Fibroblast of the aortic adventitia (primary cell): ENCODE measurements at regions not wholly inside any gene's neighbourhood (a gene's known extent, or its start where the extent isn't known, plus 50 kb on each side); places are given as distances from the start of the nearest gene placed in this dataset.
A peak's percentile ranks its signal among the peaks of the same experiment; 100 is the strongest.

ENCODE experiments used
- DNase-seq: peaks from one replicate; pipeline ENCODE4 v3.0.0-alpha.2; 2010; ENCODE audit warnings: low read depth
- H3K4me3 ChIP-seq: 2 replicates; pipeline ENCODE4 v1.5.1; 2011; ENCODE audit warnings: low read depth, mild to moderate bottlenecking, control low read depth, low read length, moderate library complexity
- CTCF ChIP-seq: IDR thresholded peaks from 2 replicates; pipeline ENCODE4 v1.5.1; 2011; ENCODE audit warnings: mild to moderate bottlenecking, low read length, control low read depth, inconsistent platforms; ENCODE audit not compliant: insufficient read depth

- no peak for DNase-seq
- no peak overlapping the region for H3K4me3 ChIP-seq
- TF ChIP-seq CTCF, result no peak
Observed at GRCh38 chr5:128669803-128670202, 131.8 kb upstream of the FBN2 start.

GRCh38 chr5:128671943-128672342 lies 133.9 kb upstream of the FBN2 start:
- peak; percentile 39 for DNase-seq
- no peak for TF ChIP-seq CTCF
- no peak overlapping the region for H3K4me3 ChIP-seq

GRCh38 chr5:128673000-128673399 lies 135.0 kb upstream of the FBN2 start:
- no peak for TF ChIP-seq CTCF
- H3K4me3 ChIP-seq, result no peak overlapping the region
- DNase-seq, result peak; percentile 26

- H3K4me3 ChIP-seq, result no peak overlapping the region
- TF ChIP-seq CTCF, result no peak
- peak; percentile 5 for DNase-seq
Observed at GRCh38 chr5:128673411-128673957, 135.4 kb upstream of the FBN2 start.

GRCh38 chr5:128673970-128674369 lies 135.9 kb upstream of the FBN2 start:
- no peak overlapping the region for H3K4me3 ChIP-seq
- no peak for TF ChIP-seq CTCF
- no peak for DNase-seq

- peak; percentile 57 for DNase-seq
- peak; percentile 84 for TF ChIP-seq CTCF
Observed at GRCh38 chr5:128674837-128675446, 136.9 kb upstream of the FBN2 start.

GRCh38 chr5:128681096-128681495 lies 143.1 kb upstream of the FBN2 start:
- DNase-seq, result no peak
- no peak overlapping the region for H3K4me3 ChIP-seq
- no peak for TF ChIP-seq CTCF

More at GRCh38 chr5:128674837-128675446, 136.9 kb upstream of the FBN2 start:
- no peak overlapping the region for H3K4me3 ChIP-seq
